LNCaP clone FGC (cell line): ENCODE measurements at regions not wholly inside any gene's neighbourhood (a gene's known extent, or its start where the extent isn't known, plus 50 kb on each side); places are given as distances from the start of the nearest gene placed in this dataset.
"Not testable (repeated sequence)": the region's sequence is repeated elsewhere in the genome, so short reads cannot be mapped to it uniquely, and the experiment has no call there.

Source experiments
- DNase-seq: peaks from one replicate; pipeline ENCODE4 v3.0.0-alpha.2; 2011; ENCODE audit warnings: low read depth
- H3K4me3 ChIP-seq: 2 replicates; pipeline ENCODE4 v1.5.1; 2011; ENCODE audit warnings: mild to moderate bottlenecking, low read depth, low read length, control low read depth
- CTCF ChIP-seq: IDR thresholded peaks from 2 replicates; pipeline ENCODE4 v1.5.1; 2012; ENCODE audit warnings: mild to moderate bottlenecking; ENCODE audit not compliant: control insufficient read depth, insufficient read depth; ENCODE audit errors: extremely low read depth

- DNase-seq, result no peak
- no peak for TF ChIP-seq CTCF
- no peak overlapping the region for H3K4me3 ChIP-seq
Measured at GRCh38 chr5:61230492-61230891, 68.2 kb upstream of the SMIM15 start.

GRCh38 chr5:61231813-61232212, 69.5 kb upstream of the SMIM15 start:
- DNase-seq, result no peak
- no peak for TF ChIP-seq CTCF
- H3K4me3 ChIP-seq, result no peak overlapping the region

GRCh38 chr5:61232490-61233050, 70.3 kb upstream of the SMIM15 start:
- DNase-seq, result no peak
- no peak for TF ChIP-seq CTCF
- H3K4me3 ChIP-seq, result no peak overlapping the region

- no peak overlapping the region for H3K4me3 ChIP-seq
- no peak for DNase-seq
- TF ChIP-seq CTCF, result no peak
Measured at GRCh38 chr5:61234019-61234418, 71.8 kb upstream of the SMIM15 start.

GRCh38 chr5:61236715-61237114, 74.4 kb upstream of the SMIM15 start:
- DNase-seq, H3K4me3 ChIP-seq: not testable (repeated sequence)

GRCh38 chr5:61245486-61245885, 83.2 kb upstream of the SMIM15 start:
- TF ChIP-seq CTCF, result no peak
- DNase-seq, result no peak
- no peak overlapping the region for H3K4me3 ChIP-seq

- no peak for TF ChIP-seq CTCF
- no peak overlapping the region for H3K4me3 ChIP-seq
- no peak for DNase-seq
Measured at GRCh38 chr5:61245936-61246335, 83.7 kb upstream of the SMIM15 start.

- no peak for DNase-seq
- TF ChIP-seq CTCF, result no peak
- H3K4me3 ChIP-seq, result no peak overlapping the region
Measured at GRCh38 chr5:61246768-61247307, 84.6 kb upstream of the SMIM15 start.
